HTR-8/SVneo (cell line): ENCODE measurements at regions not wholly inside any gene's neighbourhood (a gene's known extent, or its start where the extent isn't known, plus 50 kb on each side); places are given as distances from the start of the nearest gene placed in this dataset.

Experiments used
- DNase-seq: peaks from one replicate; pipeline ENCODE4 v3.0.0; 2011; ENCODE audit warnings: low spot score, mixed read lengths; ENCODE audit not compliant: insufficient read length
- FAIRE-seq: peaks from 2 replicates; lab custom pipeline; 2011; peaks lifted over from hg19 to GRCh38; lab: Jason Lieb, UNC

DNA sequence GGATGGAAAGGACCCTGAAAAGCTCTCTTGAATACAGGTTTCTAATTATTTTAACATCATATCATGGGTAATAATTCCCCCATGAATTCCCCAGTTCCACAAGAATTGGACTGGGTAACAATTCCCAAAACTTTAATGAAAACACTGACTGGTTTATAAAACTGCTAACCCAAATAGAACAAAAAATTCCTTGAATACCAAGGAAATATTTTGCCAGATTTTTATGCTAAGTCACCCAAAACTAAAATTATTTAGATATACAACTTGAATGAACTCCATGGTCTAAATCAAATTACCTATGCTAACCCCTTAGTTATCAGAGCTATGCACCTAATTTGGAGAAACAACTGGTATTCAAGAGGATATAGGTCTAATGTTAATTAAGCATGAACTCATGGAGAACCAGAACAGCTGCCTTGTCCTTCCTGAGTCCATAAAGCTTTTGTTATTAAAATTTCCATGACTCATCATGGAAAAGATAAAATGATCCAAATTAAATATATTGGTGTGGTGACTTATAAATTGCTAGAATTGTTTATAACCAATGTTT is 164.9 kb upstream of the TUT7 start:
- DNase-seq (no peak), FAIRE-seq (no peak)

DNA sequence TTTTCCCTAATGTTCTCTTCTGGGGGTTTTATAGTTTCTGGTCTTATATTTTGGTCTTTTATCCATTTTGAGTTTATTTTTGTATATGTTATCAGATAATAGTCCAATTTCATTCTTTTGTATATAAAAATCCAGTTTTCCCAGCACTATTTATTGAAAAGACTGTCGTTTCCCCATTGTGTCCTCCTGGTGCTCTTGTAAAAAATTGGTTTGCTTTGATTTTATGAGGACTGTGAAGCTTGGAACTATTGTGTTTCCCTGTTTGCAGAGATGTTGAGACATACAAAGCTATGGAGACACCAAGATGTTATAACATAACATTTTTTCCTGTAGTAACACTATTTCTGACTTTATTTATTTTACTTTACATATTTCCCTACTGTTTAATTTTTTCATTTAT is 163.3 kb upstream of the TUT7 start:
- no peak for DNase-seq
- FAIRE-seq = no peak

DNA sequence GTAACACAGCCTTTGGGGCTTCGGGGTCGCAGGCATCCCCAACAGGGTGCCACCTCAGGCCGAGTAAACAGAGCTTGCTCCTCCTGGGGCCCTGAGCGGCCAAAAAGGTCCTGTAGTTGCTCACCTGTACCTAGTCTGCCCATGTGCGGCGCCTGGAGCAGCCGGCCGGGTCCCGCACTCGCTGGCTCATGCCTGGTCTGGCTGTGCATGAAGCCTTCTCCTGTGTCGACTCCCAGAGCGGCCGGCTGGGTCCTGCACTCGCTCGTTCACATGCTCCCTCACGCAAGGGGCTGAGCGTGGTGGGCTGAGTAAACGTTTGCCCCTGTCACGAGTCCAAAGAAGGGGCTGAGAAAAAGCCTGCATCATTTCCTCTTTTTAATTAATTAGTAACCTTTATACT is 162.4 kb upstream of the TUT7 start:
- DNase-seq (no peak), FAIRE-seq (no peak)

DNA sequence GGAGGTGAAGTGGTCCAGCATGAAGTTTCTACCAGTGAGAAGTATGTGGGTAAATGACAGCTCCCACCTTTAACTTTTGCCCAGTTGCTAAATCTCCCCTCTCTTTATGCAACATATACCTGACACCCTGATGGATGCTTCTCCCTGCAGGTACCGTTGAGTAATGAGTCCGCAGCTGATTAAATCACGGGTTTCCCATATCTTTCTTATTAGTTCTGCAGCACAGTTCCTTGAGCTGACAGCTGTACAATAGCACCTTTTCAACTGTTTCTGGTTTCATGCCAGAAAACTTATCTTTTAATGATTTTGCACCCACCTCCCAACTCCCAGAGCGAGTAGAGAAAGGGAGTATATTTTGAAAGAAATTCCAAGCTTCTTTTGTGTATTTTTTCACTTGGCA is 161.0 kb upstream of the TUT7 start:
- FAIRE-seq (no peak), DNase-seq (no peak)

DNA sequence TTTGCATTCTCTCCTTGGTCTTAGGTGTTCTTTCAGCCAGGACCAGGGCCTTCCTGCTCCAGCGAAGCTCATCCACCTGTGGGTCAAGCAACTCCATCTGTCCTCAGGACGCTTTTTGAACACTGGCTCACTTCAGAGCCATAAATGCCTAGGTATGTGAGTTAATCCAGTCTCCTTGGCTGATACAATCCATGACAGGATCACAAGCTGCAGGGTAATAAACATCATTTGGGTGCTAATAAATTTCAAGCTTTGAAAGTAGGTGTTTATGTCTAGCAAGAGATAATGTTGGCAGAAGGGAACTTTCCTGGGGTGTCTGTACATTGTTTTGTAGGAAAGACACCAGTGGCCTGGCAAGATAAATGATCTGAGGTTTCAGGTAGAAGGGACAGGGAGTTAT is 159.2 kb upstream of the TUT7 start:
- no peak for FAIRE-seq

DNA sequence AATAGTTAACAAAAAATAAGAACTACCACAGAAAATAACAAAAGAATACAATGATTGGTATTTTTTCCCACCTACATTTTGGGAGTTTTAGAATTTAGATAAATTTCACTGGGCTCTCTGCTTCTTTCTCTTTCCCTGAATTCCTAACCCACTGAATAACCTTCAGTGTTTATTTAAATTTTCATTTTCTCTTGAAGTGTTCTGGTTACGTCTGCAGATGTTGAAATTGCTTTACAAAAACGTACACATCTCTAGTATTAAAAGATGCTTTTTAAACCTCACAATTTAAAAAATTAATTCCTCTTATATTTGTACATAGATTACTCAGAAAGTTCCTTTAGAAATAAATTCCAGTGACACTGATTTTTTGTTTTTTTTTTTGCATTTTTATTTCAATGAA is 158.7 kb upstream of the TUT7 start:
- DNase-seq = no peak
- FAIRE-seq = no peak

More for the DNA sequence above, 159.2 kb upstream of the TUT7 start:
- DNase-seq = no peak

DNA sequence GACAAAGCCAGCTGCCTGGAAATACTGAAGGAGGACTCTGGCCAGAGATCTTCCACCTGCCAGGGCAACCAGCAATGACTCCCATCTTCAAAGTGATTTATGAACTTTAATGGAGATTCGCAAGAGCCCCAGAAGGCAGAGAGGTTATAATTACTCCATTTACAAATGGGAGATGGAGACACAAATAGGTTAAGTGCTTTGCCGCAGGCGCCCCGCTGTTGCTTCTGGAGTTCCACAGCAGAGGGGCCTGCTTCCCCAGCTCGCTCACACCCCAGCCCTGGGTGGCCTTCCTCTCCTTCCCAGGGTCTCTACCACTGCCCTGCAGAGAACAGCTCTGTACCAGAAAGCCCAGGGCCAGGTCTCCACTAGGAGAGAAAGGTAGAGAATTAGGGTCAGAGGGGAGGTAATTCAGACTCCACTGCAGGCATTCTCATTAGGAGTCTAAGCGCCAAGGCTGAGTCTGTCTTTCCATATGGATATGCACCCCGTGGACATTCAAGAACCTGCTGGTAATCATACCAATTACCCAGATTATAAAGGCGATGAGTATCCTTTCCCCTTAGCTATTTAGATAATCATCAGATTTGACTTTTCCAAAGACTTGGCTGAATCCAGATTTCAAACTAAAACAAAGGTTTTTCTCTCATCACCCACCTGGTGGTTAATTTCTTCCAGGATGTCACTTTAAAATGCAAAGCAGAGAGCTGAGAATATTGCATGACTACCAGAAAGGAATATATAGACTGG is 157.6 kb upstream of the TUT7 start:
- FAIRE-seq (no peak), DNase-seq (no peak)

DNA sequence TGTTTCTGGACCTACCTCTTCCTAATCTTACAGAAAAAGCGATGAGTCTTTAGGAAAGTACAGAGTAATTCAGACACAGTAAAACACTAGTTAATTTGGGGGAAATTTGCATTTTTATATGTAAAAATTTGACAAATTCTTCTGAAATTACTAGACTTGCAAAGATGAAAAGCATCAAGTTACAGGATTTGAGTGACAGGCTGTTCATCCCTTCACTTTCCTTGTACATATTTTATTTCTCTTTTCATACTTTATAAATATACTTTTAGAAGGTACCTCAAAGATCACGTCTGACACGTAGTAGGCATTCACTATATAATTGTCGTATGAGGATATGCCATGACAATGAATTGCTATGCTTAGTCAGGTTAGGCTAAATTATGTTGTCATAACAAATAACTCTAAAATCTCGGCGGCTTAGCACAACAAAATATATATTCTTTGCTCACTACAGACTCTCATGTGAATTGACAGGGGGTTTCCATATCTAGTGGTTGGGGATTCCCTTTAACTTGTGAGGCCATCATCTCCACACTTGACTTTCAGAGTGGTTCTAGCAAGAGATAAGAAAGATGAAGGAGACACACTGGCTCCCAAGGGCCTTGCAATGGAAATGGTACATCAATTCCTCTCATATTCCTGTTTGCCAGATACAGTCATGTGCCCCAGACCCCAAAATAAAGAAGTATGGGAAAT is 154.1 kb upstream of the TUT7 start:
- DNase-seq = no peak
- no peak for FAIRE-seq

DNA sequence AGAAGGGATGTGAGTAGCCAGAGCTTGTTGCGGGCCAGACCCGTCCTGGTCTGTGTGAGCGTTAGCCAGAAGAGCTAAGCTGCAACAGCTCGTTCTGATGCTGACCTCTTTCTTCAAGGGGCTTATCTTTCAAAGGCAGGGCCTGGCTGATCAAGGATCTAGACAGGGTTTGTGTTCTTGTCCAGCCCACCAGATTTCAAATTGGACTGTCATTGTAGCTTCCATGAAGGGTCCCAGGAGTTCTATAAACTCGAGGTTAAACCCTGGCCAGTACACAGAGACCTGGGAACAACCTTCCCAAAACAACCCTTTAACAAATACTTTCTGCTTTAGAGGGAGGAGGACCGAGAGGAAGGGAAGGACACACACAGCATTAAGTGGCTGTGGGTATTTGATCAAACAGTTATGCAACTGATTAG is 153.0 kb upstream of the TUT7 start:
- FAIRE-seq (no peak), DNase-seq (no peak)

DNA sequence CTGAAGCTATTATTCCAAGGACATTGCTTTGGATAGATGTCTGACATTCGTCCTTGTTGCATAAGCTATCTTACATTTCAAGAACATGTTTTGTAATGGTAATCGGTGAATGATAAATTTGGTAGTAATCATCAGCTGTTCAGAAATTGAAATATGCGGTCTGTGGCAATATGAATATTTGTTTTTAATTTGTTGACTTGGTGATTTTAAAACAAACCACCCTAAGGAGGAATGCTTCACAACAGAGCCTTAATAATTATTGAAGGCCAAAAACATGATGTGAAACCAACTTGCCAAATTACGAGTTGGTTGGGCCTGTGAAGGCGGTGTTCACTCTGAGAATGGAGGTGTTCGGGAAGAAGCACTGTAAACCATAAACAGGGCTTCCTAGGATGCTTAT is 149.7 kb upstream of the TUT7 start:
- no peak for FAIRE-seq

DNA sequence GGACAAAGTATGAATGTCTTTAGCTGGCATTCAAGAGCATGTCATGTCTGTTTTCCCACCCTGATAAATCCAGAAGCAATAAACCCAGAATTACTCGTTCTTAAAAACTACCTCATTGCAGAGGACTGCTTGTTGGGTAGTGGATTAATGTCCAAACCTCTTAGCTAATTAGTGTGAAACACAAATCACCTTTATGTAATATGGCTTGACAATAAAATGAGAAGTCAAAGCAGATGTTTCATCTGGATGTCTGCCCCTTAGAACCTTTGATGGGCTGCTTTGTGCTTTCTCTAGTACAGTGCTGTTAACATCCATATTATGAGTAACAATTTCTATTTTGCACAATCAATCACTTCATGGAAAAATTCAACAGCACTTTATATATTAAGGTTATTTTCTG is 149.1 kb upstream of the TUT7 start:
- DNase-seq = no peak
- no peak for FAIRE-seq

More for the DNA sequence above, 149.7 kb upstream of the TUT7 start:
- no peak for DNase-seq

DNA sequence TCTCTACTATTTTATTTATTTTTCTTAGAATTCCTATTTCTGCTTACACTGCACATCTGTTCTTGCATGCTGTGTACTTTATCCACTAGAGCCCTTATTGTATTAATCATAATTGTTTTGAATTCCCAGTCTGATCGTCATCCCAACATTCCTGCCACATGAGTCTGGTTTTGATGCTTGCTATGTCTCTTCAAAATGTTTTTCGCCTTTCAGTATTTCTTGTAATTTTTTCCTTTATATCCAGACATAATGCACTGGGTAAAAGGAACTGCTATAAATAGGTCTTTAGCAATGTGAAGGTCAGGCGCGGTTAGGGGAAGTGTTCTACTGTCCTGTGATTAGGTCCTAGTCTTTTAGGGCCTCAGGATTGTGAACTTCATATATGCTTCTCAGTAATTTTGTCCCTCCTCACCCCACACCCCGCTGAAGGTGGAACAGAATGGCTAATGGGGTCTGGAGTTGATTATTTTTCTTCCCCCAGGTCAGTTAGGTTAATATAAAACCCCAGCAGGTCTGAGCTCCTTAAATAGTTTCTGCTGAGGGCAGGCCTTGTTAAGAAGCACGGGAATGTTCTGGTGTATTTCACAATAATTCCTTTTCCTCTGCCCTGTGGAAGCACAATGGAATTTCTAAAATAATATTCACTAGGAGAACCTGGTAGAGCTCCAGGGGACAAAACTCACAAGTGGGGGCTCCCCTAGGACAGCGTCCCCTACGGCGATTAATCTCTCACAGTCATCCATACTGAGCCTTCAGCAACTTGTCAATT is 146.6 kb upstream of the TUT7 start:
- DNase-seq (peak; percentile 8), FAIRE-seq (no peak)

DNA sequence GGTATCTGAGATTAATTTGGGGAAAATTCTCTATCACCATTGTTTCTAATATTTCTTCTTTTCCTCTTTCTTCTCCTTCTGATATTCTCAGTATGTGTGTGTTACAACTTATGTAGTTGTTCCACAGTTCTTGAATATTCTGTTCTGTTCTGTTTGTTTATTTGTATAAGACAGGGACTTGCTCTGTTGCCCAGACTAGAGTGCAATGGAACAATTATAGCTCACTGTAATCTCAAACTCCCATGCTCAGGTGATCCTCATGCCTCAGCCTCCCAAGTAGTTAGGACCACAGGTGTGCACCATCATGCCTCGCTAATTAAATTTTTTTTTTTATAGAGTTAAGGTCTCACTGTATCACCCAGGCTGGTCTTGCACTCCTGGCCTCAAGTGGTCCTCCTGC is 145.8 kb upstream of the TUT7 start:
- DNase-seq = no peak
- no peak for FAIRE-seq

DNA sequence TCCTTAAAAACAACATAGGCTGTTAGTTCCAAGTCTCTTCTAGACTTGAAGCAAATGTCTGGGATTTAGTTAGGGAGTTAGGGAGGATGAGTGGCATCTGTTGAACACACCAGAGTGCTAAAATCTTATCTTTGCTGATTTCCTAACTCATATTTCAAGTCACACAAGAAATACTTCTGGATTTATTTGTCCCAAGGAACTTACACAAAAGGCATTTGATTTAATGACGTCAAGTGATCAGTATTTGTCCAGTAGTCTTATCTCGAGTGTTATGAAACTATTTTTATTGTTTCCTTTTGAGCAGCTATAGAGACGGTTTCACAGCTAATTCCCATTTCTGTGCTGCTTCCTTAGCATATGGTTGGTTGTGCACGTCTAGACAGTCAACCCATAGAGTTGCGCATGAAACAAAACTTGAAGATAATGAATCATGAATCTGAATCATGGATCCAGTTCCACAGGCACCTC is 140.5 kb upstream of the TUT7 start:
- FAIRE-seq (no peak), DNase-seq (peak; percentile 17)

DNA sequence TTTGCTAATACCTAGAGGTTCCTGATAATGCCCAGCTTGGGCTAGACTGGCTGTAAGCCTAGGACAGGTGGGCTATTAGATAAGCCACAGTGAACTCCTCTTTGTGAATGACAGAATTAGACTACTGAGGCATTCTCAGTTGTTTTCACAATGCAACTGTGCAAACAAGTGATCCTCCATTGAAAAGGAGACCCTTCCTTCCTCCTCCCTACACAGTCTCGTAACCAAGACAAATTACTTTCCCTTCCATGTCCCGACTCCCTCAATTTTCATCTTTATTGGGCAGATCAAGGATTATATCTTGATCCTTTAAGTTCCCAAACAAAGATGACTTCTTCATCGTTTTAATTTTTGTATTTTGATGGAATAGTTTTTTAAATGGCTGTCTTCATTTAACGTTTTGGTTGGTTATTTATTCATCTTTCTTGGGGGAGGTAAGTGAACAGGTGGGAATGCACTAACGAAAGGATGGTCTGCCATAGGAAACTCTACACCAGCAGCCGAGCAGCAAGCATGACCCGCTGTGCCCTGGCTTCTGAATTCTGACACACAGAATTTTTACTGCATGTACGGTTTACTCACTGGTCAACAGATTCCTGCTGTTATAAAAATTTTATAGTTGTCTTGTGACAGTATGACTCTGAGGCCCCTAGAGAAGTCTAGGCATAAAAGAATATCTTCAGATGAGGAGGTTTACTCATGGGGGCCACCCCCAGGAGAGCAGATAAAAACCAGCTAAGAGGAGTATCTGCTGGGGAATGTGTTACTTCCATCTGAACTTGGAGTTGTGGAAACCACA is 137.5 kb upstream of the TUT7 start:
- no peak for DNase-seq
- FAIRE-seq = no peak

DNA sequence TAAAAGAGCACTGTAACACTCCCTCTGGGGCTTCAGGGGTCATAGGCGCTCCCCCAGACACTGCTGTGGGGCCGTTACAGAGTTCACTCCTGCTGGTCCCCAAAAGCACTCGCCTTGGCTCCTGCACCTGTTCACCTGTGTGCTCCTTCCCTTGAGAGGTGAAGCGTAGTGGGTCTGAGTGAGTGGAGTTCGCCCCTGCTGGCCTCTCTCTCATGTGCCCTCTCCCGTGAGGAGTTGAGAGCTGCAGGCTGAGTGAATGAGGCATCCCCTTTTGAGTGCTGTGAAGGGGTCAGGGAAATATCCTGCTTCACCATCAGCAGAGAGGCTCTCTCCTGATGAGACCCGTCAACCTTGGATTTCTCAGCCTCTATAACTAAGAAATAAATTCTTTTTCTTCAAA is 134.6 kb upstream of the TUT7 start:
- no peak for DNase-seq
- FAIRE-seq = no peak

DNA sequence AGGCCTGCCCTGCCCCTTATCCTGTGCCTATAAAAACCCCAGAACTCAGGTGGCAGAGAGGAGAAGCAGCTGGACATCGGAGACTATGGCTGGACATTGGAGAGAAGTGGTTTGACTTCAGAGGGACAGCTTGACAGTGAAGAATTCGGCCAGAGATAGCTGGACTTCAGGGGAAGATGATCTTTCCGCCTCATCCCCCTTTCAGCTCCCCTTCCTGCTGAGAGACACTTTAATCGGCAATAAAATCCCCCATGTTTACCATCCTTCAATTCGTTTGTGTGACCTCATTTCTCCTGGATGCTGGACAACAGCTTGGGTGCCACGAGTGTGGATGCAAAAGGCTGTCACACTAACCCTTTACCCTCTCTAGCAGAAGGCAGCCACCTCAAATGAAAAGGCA is 134.1 kb upstream of the TUT7 start:
- FAIRE-seq (no peak), DNase-seq (no peak)

DNA sequence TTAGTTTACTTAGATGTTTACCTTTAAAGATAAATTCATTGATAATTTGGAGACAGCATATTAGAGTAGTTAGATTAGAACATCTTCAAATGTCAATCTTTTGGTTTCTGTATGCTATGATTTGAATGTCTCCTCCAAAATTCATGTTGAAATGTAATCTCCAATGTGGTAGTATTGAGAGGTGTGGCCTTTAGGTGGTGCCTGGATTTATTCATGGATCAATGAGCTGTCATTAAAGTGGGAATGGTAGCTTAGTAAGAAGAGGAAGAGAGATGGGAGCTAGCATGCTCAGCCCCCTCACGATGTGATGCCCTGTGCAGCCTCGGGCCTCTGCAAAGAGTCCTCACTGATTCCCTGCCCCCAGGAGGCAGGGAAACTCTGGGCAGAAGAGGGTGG is 133.6 kb upstream of the TUT7 start:
- DNase-seq (no peak), FAIRE-seq (no peak)

DNA sequence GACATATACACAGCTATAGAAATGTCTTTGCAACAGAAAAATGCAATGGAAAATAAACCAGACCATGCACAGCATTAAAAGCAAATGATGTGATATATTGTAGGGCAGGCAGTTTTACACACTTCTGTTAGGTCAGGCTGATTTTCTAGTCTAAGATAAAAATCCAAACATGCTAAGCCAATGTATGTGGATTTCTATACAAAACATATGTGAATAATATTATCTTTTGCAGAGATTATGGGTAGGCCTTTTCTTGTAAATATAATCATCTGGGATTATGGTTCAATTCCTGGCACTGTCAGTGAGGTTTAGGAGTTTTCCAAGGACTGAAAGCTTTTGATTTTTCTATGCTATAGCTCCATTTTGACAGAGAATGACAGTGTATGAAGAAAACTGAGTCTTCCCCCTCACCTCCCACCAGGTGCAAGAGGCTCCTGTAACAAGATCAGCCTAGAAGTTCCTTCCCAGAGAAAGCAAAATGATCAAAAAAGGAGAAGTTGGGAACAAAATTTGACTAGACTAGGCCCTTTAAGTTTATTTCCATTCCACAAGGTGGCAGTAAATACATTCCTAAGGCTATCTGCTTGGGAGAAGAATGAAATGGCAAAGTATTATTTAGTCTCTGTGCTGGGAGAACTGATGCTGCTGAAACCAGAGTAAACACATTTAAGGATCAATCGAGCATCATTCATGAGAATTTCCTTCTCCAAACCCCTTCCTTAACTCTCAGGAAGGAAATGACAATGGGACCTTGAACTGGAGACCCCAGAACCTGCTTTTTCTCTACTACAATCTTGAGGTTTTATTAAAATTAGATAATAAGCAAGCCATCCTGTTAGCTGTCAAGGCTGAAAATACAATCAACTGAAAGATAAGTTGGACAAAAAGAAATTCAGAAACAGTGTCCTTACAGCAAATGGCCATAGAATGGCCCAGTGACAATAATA is 133.0 kb upstream of the TUT7 start:
- no peak for FAIRE-seq
- peak; percentile 21 for DNase-seq
